ENCODE measurements at regions not wholly inside any gene's neighbourhood (a gene's known extent, or its start where the extent isn't known, plus 50 kb on each side); places are given as distances from the start of the nearest gene placed in this dataset.

GRCh38 chr6:27174958-27175357, 72.5 kb upstream of the PRSS16 start:
- CTCF ChIA-PET, result no interaction called here
- Mint-ChIP-seq H3K4me1 (peaks cover 17% of the 10 kb centered on the region), H3K36me3 (peaks cover 6% of the 10 kb centered on the region), H3K27ac (no peak overlapping the region), H3K4me3 (peak overlapping the region; percentile 51; the same call in 1 of the 2 replicates), H3K9me3 (peaks cover 6% of the 10 kb centered on the region), H3K27me3 (ENCODE audit: low read depth) (peaks cover 3% of the 10 kb centered on the region; the same call in 1 of the 2 replicates)
- POLR2A ChIA-PET, result no interaction called here
- no peak for ATAC-seq
- DNase-seq (ENCODE audit: low spot score), result no peak
- TF ChIP-seq IRF2 (CRISPR knock-in tag; IDR thresholded peaks at IDR 0.05; ENCODE audit: borderline replicate concordance, low read depth) (no peak), KAT7 (CRISPR knock-in tag; IDR thresholded peaks at IDR 0.05; ENCODE audit: borderline replicate concordance) (no peak), NFYB (CRISPR knock-in tag; conservative IDR thresholded peaks at IDR 0.05; ENCODE audit: low read depth) (no peak)

GRCh38 chr6:27176096-27176495, 71.4 kb upstream of the PRSS16 start:
- POLR2A ChIA-PET, result interaction anchor here (0.6 to 2.1 kb wide), 2 partner anchors 29 to 632 kb away, joined by 5 to 10 read pairs; a partner anchor contains a TSS
- ATAC-seq (no peak), DNase-seq (ENCODE audit: low spot score) (no peak)
- Mint-ChIP-seq H3K27ac (peak overlapping the region; percentile 74), H3K4me3 (peak overlapping the region; percentile 98), H3K36me3 (no peaks in the 10 kb centered on the region; the same call in 1 of the 2 replicates), H3K27me3 (ENCODE audit: low read depth) (peaks cover 3% of the 10 kb centered on the region; the same call in 1 of the 2 replicates), H3K4me1 (peaks cover 23% of the 10 kb centered on the region), H3K9me3 (no peaks in the 10 kb centered on the region)
- CTCF ChIA-PET, result interaction anchor here (0.8 to 1.4 kb wide), 3 partner anchors 14 to 137 kb away, joined by 3 read pairs; no protein-coding TSS in a partner anchor
- TF ChIP-seq ATF1 (CRISPR knock-in tag; IDR thresholded peaks at IDR 0.05) (no peak), TP53 (CRISPR knock-in tag; IDR thresholded peaks at IDR 0.05) (no peak), SOX15 (CRISPR knock-in tag; IDR thresholded peaks at IDR 0.05) (no peak), JAZF1 (CRISPR knock-in tag; IDR thresholded peaks at IDR 0.05) (no peak), ATF6 (CRISPR knock-in tag; IDR thresholded peaks at IDR 0.05) (no peak), AFF4 (CRISPR knock-in tag; IDR thresholded peaks at IDR 0.05; ENCODE audit: borderline replicate concordance) (no peak), AR (CRISPR knock-in tag; IDR thresholded peaks at IDR 0.05) (no peak), TEAD1 (CRISPR knock-in tag; IDR thresholded peaks at IDR 0.05) (no peak), E2F1 (CRISPR knock-in tag; IDR thresholded peaks at IDR 0.05) (no peak), FOXK1 (CRISPR knock-in tag; IDR thresholded peaks at IDR 0.05) (no peak), ERG (CRISPR knock-in tag; IDR thresholded peaks at IDR 0.05) (no peak)

All from WTC11 (cell line).